Pancreas (tissue), 10 donors: ENCODE measurements at regions not wholly inside any gene's neighbourhood (a gene's known extent, or its start where the extent isn't known, plus 50 kb on each side); places are given as distances from the start of the nearest gene placed in this dataset.

ENCODE experiments used
- ATAC-seq, 4 donors: fragments of 200-7000 bp; cut with Tn5 transposase; one replicate each; pipeline versions ENCODE4 v1.8.0 to v1.9.1; 2020; ENCODE audit warnings: mild to moderate bottlenecking in 4 of 4, moderate library complexity in 4 of 4
- DNase-seq, 6 donors: peaks; one replicate each; pipeline ENCODE4 v3.0.0-alpha.2; 2020
- FAIRE-seq: peaks from 2 replicates; lab custom pipeline; 2012; peaks lifted over from hg19 to GRCh38; lab: Jason Lieb, UNC
- H3K27ac ChIP-seq, 4 donors: fragments of 200-600 bp; sonication (generic); 1 replicate in 3 of 4; 2 replicates in 1 of 4; pipeline versions ENCODE4 v1.5.0 to v1.8.0; 2020
- H3K27me3 ChIP-seq, 4 donors: fragments of 200-600 bp; one replicate each; pipeline ENCODE4 v1.8.0; 2021
- H3K36me3 ChIP-seq, 3 donors: fragments of 200-600 bp; sonication (generic) in 1 of 3; one replicate each; pipeline versions ENCODE4 v1.5.0 to v1.8.0; 2020 to 2021
- H3K4me1 ChIP-seq, 3 donors: fragments of 200-600 bp; one replicate each; pipeline ENCODE4 v1.8.0; 2021
- H3K4me3 ChIP-seq, 4 donors: fragments of 200-600 bp; sonication (generic) in 2 of 4; one replicate each; pipeline versions ENCODE4 v1.5.0 to v1.8.0; 2020 to 2021
- H3K9me3 ChIP-seq, 4 donors: fragments of 200-600 bp; one replicate each; pipeline ENCODE4 v1.8.0; 2021
- CTCF ChIP-seq, 4 donors: fragments of 200-600 bp; sonication (generic) in 3 of 4; IDR thresholded peaks; one replicate each; pipeline versions ENCODE4 v1.5.0 to v1.8.0; 2021; ENCODE audit warnings: antibody characterized with exemption in 4 of 4
- WGBS, 2 donors: extraction: QIAGEN DNeasy Blood & Tissue Kit; methylation state at CpG; one replicate each; pipeline ENCODE4 v1.1.7; 2013; 5-methylcytosine and 5-hydroxymethylcytosine counted together
- intact Hi-C, 3 donors: fragments of 100-400 bp; cut with DNase I; formaldehyde crosslinking; loops; one replicate each; pipeline versions ENCODE4 v1.11.1 to v1.14.2; 2022
- donor health status: healthy with polysubstance abuse.
- donor health status: DM: no; HTN: no; CAD: no; lungs with moderate emphysema.
- donor health status: DM: no; HTN: no; CAD: no.
- donor health status: control.
- donor health status: control.
- donor health status: Bipolar disorder and iron deficiency.
- donor health status: DM: yes; HTN: yes; CAD: no.
- donor health status: DM: no; HTN: no; CAD: no.
- donor health status: DM: no; HTN: no; CAD: no.
- donor health status: DM: yes; HTN: yes; CAD: no.

- ATAC-seq (no peak), DNase-seq (no peak), FAIRE-seq (no peak)
- Histone ChIP-seq H3K27me3 (no peaks in the 10 kb centered on the region), H3K36me3 (no peaks in the 10 kb centered on the region), H3K9me3 (no peaks in the 10 kb centered on the region), H3K27ac (no peak overlapping the region), H3K4me3 (no peak overlapping the region), H3K4me1 (no peaks in the 10 kb centered on the region)
- 30 to 41% methylated on average over 4 of the region's 4 CpGs for WGBS, 2 donors
- TF ChIP-seq CTCF (IDR thresholded peaks at IDR 0.05) = no peak
- intact Hi-C loops = no loop called here
These were observed 282.6 kb upstream of the PPARGC1A start for GRCh38 chr4:24172406-24172805.

- no peak for ATAC-seq
- H3K36me3 ChIP-seq = no peaks in the 10 kb centered on the region
- no peak for DNase-seq
- no peak for TF ChIP-seq CTCF (IDR thresholded peaks at IDR 0.05)
- H3K9me3 ChIP-seq = no peaks in the 10 kb centered on the region
- H3K27me3 ChIP-seq = no peaks in the 10 kb centered on the region
- H3K4me1 ChIP-seq = no peaks in the 10 kb centered on the region
- intact Hi-C loops = no loop called here
- no peak for FAIRE-seq
- no peak overlapping the region for H3K27ac ChIP-seq
- H3K4me3 ChIP-seq = no peak overlapping the region
These were observed 280.1 kb upstream of the PPARGC1A start for GRCh38 chr4:24169956-24170355.

- no peaks in the 10 kb centered on the region for H3K36me3 ChIP-seq
- ATAC-seq = no peak
- no peak for DNase-seq
- WGBS, 2 donors = 54 to 63% methylated on average over 2 of the region's 2 CpGs
- no peak overlapping the region for H3K27ac ChIP-seq
- H3K4me1 ChIP-seq = no peaks in the 10 kb centered on the region
- H3K9me3 ChIP-seq = no peaks in the 10 kb centered on the region
- H3K27me3 ChIP-seq = no peaks in the 10 kb centered on the region
- intact Hi-C loops = no loop called here
- no peak for FAIRE-seq
- H3K4me3 ChIP-seq = no peak overlapping the region
- no peak for TF ChIP-seq CTCF (IDR thresholded peaks at IDR 0.05)
These were observed 278.8 kb upstream of the PPARGC1A start for GRCh38 chr4:24168658-24169057.

GRCh38 chr4:24166501-24166900 lies 276.7 kb upstream of the PPARGC1A start:
- Histone ChIP-seq H3K36me3 (no peaks in the 10 kb centered on the region), H3K9me3 (no peaks in the 10 kb centered on the region), H3K4me3 (no peak overlapping the region), H3K27me3 (no peaks in the 10 kb centered on the region), H3K4me1 (no peaks in the 10 kb centered on the region), H3K27ac (no peak overlapping the region)
- TF ChIP-seq CTCF (IDR thresholded peaks at IDR 0.05) = no peak
- DNase-seq (no peak), FAIRE-seq (no peak), ATAC-seq (no peak)
- WGBS, 2 donors = 56 to 87% methylated on average over 1 of the region's 1 CpG
- intact Hi-C loops = no loop called here

GRCh38 chr4:24164797-24165196 lies 274.9 kb upstream of the PPARGC1A start:
- no peak overlapping the region for H3K27ac ChIP-seq
- no peak for DNase-seq
- ATAC-seq = no peak
- no peak for FAIRE-seq
- H3K36me3 ChIP-seq = no peaks in the 10 kb centered on the region
- 60 to 74% methylated on average over 3 of the region's 3 CpGs for WGBS, 2 donors
- no peaks in the 10 kb centered on the region for H3K27me3 ChIP-seq
- no peaks in the 10 kb centered on the region for H3K9me3 ChIP-seq
- H3K4me1 ChIP-seq = no peaks in the 10 kb centered on the region
- intact Hi-C loops = no loop called here
- no peak overlapping the region for H3K4me3 ChIP-seq
- no peak for TF ChIP-seq CTCF (IDR thresholded peaks at IDR 0.05)
